GM13976 (cell line): ENCODE measurements at regions not wholly inside any gene's neighbourhood (a gene's known extent, or its start where the extent isn't known, plus 50 kb on each side); places are given as distances from the start of the nearest gene placed in this dataset.
A peak's percentile ranks its signal among the peaks of the same experiment; 100 is the strongest.
"Not testable (repeated sequence)": the region's sequence is repeated elsewhere in the genome, so short reads cannot be mapped to it uniquely, and the experiment has no call there.

Experiments used
- DNase-seq: peaks from one replicate; pipeline ENCODE4 v3.0.0; 2012; ENCODE audit warnings: low spot score
- in situ Hi-C: fragments of 300-500 bp; cut with MboI; formaldehyde crosslinking; loops from one replicate; pipeline ENCODE4 v1.12.0; 2022; ENCODE audit warnings: low sequenced_read_pairs, mixed read lengths, inconsistent platforms; ENCODE audit not compliant: unreplicated experiment
- TF ChIP-seq, protein P1 (sequence below): IDR thresholded peaks from 2 replicates; pipeline ENCODE4 v1.5.1; 2012; ENCODE audit warnings: borderline replicate concordance, mild to moderate bottlenecking; ENCODE audit not compliant: insufficient read depth; ENCODE audit errors: extremely low read depth, missing control alignments, control extremely low read depth

DNA sequence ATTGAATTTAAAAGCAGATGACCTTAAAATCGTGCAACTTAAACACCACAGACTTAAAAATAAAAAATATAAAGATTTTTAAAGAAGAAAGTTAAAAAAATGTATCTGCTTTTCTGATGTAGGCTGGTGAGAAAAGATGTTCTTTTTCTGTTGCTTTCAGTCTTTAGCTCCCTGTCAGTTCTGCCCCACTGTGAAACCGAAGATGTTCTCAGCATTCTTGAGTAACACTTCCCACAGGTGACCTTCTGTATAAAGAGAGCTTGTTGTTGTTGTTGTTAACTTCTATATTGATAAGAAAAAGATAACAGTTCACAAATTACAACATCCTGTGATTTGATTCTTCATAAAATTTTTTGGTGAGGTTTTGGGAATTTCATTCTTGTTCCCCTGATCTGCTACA lies 377.9 kb upstream of the RGS6 start:
- in situ Hi-C loops: loop anchor here (10.0 kb wide), 1 partner anchor 230 kb away; the partner anchor contains the start of gene SIPA1L1
- DNase-seq: peak; percentile 40
- TF ChIP-seq, protein P1, sequence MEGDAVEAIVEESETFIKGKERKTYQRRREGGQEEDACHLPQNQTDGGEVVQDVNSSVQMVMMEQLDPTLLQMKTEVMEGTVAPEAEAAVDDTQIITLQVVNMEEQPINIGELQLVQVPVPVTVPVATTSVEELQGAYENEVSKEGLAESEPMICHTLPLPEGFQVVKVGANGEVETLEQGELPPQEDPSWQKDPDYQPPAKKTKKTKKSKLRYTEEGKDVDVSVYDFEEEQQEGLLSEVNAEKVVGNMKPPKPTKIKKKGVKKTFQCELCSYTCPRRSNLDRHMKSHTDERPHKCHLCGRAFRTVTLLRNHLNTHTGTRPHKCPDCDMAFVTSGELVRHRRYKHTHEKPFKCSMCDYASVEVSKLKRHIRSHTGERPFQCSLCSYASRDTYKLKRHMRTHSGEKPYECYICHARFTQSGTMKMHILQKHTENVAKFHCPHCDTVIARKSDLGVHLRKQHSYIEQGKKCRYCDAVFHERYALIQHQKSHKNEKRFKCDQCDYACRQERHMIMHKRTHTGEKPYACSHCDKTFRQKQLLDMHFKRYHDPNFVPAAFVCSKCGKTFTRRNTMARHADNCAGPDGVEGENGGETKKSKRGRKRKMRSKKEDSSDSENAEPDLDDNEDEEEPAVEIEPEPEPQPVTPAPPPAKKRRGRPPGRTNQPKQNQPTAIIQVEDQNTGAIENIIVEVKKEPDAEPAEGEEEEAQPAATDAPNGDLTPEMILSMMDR: no peak

DNA sequence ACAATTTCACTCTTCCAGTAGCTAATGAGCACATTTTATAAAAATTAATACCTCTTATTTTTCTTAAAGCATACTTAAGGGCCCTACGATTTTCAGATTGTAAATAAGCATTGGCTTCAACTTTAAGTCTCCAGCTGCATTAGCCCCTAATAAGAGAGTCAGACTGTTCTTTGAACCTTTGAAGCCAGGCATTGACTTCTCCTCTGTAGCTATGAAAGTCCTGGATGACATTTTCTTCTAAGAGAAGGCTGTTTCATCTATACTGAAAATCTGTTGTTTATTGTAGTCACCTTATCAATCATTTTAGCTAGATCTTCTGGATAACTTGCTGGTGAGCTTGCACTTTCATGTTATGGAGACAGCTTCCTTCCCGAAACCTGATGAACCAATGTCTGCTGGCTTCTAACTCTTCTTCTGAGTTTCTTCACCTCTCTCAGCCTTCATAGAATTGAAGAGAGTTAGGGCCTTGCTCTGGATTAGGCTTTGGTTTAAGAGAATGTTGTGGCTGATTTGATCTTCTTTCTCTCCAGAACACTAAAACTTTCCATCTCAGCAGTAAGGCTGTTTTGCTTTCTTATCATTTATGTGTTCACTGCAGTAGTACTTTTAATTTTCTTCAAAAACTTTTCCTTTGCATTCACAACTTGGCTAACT lies 377.1 kb upstream of the RGS6 start:
- in situ Hi-C loops: loop anchor here (10.0 kb wide), 1 partner anchor 230 kb away; the partner anchor contains the start of gene SIPA1L1
- TF ChIP-seq, protein P1: no peak
- no peak for DNase-seq

DNA sequence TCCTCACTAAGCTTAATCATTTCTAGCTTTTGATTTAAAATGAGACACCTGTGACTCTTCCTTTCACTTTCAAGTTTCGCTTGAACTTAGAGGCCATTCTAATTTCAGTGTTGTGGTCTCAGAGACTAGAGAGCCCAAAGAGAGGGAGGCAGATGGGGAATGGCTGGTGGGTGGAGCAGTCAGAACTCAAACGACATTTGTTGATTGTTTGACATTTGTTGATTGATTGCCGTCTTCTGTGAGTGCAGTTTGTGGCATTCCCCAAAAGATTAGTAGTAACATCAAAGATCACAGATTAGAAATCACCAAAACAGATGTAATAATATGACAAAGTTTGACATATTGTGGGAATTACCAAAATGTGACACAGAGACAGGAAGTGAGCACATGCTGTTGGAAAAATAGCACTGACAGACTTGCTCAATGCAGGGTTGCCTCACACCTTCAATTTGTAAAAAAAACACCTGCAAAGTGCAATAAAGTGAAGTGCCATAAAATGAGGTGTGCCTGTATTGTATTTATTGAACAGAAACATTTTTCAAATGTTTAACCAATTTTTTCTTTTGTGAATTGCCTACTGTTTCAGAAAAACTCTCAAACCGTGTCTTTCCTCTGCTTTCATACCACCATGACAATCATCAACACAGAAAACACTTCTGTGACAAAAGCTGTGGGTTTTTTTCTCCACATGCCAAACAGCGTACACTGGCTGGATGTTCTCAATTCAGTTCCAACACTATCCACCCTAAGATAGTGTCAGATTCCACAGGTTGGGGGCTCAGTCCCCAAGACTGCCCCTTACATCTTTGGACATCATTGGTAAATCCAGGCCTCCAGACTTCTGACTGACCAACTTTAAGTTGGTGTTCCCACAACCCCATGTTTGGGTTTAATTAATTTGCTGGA lies 376.3 kb upstream of the RGS6 start:
- DNase-seq: peak; percentile 47
- TF ChIP-seq, protein P1: no peak

DNA sequence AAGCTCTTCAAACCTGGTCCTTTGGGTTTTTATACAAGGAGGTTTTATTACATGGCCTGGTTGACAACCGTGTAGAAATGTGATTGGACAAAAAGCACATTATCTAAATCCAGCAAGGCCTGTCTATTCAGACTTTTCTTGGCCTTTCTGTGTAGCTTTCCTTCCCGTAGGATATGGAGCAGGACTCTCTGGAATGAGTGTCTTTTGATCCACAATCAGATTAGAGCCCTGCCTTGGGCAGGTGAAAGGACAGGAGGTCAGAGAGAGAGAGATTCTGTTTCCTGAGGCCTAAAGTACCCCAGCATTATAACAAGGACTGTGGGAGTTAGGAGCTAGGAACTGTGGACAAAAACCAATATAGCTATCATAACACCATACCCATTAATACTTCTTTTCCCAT lies 375.5 kb upstream of the RGS6 start:
- DNase-seq: no peak
- in situ Hi-C loops: loop anchor here (10.0 kb wide), 1 partner anchor 232 kb away; the partner anchor contains the start of gene SIPA1L1
- TF ChIP-seq, protein P1: no peak

More for the DNA sequence above, 376.3 kb upstream of the RGS6 start:
- in situ Hi-C loops: loop anchor here (10.0 kb wide), 1 partner anchor 231 kb away; the partner anchor contains the start of gene SIPA1L1

DNA sequence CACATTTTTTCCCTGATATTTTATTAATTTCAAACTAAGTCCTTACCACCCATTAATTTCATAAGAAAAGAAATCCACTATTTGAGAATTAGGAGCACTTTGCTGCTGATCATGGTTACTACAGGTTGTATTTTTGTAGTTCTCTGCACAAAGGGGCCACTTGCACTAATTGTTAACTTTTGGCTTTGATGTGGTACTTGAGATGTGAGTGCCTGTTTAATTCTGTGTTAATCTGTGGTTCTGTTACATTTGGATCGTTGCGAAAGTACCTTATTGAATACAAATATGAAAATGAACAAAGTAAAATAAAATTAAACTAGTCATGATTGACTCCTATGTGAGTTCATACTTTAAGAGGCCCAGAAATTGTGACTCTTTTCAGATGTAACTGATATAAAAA lies 374.9 kb upstream of the RGS6 start:
- TF ChIP-seq, protein P1: no peak
- DNase-seq: no peak
- in situ Hi-C loops: loop anchor here (10.0 kb wide), 1 partner anchor 233 kb away; the partner anchor contains the start of gene SIPA1L1

DNA sequence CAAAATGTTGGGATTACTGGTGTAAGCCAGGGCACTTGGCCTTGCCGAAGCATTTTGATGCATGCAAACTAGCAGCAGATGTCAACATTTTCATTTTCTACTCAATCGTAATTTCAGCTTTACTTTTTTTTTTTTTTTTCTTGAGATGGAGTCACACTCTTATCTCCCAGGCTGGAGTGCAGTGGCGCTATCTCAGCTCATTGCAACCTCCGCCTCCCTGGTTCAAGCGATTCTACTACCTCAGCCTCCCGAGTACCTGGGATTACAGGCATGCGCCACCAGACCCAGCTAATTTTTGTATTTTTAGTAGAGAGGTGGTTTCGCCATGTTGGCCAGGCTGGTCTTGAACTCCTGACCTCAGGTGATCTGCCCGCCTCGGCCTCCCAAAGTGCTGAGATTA lies 373.3 kb upstream of the RGS6 start:
- in situ Hi-C loops: loop anchor here (10.0 kb wide), 1 partner anchor 234 kb away; the partner anchor contains the start of gene SIPA1L1
- DNase-seq: not testable (repeated sequence)
